ENCODE measurements at regions not wholly inside any gene's neighbourhood (a gene's known extent, or its start where the extent isn't known, plus 50 kb on each side); places are given as distances from the start of the nearest gene placed in this dataset.

DNA sequence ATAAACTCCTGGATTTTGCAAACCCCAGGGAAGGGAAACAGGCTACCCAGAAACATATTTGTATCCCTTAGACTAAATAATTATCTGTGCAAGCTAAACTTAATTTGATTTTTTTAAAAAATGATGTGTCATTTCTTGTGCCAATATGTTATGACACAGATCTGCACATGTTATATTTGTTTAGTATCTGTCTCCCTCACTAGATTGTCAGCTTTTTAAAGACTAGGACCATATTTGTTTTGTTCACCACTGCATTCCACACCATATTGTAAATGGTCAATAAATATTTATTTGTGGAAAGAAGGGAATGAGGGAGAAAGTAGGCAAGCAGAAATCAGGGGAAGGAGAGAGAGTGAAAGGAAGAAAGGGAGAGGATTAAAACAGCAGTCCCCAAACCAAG is 143.3 kb upstream of the TNPO1 start:
- Histone ChIP-seq H3K4me3 (no peak overlapping the region), H3K36me3 (no peaks in the 10 kb centered on the region), H3K27me3 (no peaks in the 10 kb centered on the region), H3K27ac (no peak overlapping the region), H3K4me1 (no peaks in the 10 kb centered on the region), H3K9me3 (no peaks in the 10 kb centered on the region)
- TF ChIP-seq POLR2A (IDR thresholded peaks at IDR 0.05), result no peak
- TF ChIP-seq, protein P1, sequence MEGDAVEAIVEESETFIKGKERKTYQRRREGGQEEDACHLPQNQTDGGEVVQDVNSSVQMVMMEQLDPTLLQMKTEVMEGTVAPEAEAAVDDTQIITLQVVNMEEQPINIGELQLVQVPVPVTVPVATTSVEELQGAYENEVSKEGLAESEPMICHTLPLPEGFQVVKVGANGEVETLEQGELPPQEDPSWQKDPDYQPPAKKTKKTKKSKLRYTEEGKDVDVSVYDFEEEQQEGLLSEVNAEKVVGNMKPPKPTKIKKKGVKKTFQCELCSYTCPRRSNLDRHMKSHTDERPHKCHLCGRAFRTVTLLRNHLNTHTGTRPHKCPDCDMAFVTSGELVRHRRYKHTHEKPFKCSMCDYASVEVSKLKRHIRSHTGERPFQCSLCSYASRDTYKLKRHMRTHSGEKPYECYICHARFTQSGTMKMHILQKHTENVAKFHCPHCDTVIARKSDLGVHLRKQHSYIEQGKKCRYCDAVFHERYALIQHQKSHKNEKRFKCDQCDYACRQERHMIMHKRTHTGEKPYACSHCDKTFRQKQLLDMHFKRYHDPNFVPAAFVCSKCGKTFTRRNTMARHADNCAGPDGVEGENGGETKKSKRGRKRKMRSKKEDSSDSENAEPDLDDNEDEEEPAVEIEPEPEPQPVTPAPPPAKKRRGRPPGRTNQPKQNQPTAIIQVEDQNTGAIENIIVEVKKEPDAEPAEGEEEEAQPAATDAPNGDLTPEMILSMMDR (IDR thresholded peaks at IDR 0.05), result no peak
- DNase-seq (ENCODE audit: low spot score in 2 of 2), result no peak

DNA sequence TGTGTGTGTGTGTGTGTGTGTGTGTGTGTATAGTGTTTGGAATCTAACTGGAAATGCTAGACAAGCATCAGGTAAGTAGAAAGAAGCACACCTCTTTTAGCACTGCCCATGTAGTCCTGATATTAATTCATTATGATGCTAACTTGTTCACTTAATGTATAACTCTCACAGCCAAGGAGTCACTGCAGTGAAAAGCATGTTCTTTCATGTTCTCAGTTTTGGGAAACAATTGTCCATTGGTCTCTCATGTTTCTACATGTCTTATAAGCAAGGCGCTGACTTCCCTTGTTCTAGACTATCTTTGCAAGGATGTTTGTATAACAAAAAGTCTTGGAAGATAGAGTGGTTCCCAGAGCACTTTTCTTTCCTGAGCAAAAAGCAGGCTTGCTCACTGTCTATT is 148.8 kb upstream of the TNPO1 start:
- Histone ChIP-seq H3K27ac (no peak overlapping the region), H3K4me1 (no peaks in the 10 kb centered on the region), H3K27me3 (no peaks in the 10 kb centered on the region), H3K36me3 (no peaks in the 10 kb centered on the region), H3K4me3 (no peak overlapping the region), H3K9me3 (no peaks in the 10 kb centered on the region)
- no peak for TF ChIP-seq POLR2A (IDR thresholded peaks at IDR 0.05)
- no peak for TF ChIP-seq EP300 (IDR thresholded peaks at IDR 0.05)
- TF ChIP-seq, protein P1 (IDR thresholded peaks at IDR 0.05), result no peak
- no peak for TF ChIP-seq POLR2AphosphoS5 (IDR thresholded peaks at IDR 0.05)
- DNase-seq (ENCODE audit: low spot score in 2 of 2), result no peak
- 71% methylated on average over 1 of the region's 1 CpG for WGBS

DNA sequence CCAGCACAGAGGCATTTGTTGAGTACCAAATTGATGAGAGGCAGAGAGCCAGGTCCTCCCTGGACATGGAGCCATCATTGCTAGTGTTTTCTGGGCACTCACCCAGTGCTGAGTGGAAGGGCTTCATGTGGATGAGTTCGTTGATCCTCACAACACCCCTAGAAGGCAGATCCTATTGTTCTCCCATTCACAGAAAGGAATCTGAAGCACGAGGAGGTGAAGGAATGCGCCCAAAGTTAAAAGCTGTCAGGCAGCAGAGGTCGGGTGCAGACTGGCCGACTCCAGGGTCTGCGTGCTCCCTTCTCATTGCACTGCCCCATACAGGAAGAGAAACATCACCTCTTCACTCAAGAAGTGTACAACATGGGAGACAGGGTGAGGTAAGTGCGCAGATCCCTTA is 153.5 kb upstream of the TNPO1 start:
- H3K27me3 ChIP-seq, result no peaks in the 10 kb centered on the region
- 75% methylated on average over 7 of the region's 7 CpGs for WGBS
- no peak overlapping the region for H3K4me3 ChIP-seq
- TF ChIP-seq, protein P1 (IDR thresholded peaks at IDR 0.05), result no peak
- no peak for TF ChIP-seq POLR2AphosphoS5 (IDR thresholded peaks at IDR 0.05)
- no peak for TF ChIP-seq POLR2A (IDR thresholded peaks at IDR 0.05)
- no peak for TF ChIP-seq EP300 (IDR thresholded peaks at IDR 0.05)
- DNase-seq (ENCODE audit: low spot score in 2 of 2), result no peak
- H3K36me3 ChIP-seq, result no peaks in the 10 kb centered on the region
- H3K9me3 ChIP-seq, result no peaks in the 10 kb centered on the region
- H3K27ac ChIP-seq, result no peak overlapping the region
- H3K4me1 ChIP-seq, result peaks cover 2% of the 10 kb centered on the region

DNA sequence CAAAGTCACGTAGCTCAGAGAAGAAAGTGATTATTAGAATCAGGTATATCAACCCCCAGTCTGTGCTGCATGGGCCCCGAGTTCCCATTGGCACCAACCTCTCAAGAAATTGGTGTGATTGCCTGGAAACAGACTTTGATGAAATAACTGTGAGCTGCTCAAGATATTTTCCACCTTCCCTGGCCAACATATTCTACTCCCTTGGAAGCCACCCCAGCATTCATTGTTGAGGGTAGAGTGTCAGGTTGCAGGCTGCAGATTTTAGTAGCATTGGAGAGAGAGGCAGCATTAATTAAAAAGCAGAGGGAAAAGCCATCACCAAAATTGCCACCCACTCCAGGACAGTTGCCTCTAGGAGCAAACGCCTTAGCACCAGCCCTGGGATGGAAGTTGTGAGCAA is 154.2 kb upstream of the TNPO1 start:
- Histone ChIP-seq H3K27me3 (no peaks in the 10 kb centered on the region), H3K36me3 (no peaks in the 10 kb centered on the region), H3K4me3 (no peak overlapping the region), H3K27ac (no peak overlapping the region), H3K9me3 (no peaks in the 10 kb centered on the region), H3K4me1 (peaks cover 2% of the 10 kb centered on the region)
- TF ChIP-seq EP300 (IDR thresholded peaks at IDR 0.05) (no peak), POLR2A (IDR thresholded peaks at IDR 0.05) (no peak), POLR2AphosphoS5 (IDR thresholded peaks at IDR 0.05) (no peak)
- TF ChIP-seq, protein P1 (IDR thresholded peaks at IDR 0.05), result no peak
- WGBS, result 79% methylated on average over 3 of the region's 3 CpGs
- DNase-seq (ENCODE audit: low spot score in 2 of 2), result no peak

DNA sequence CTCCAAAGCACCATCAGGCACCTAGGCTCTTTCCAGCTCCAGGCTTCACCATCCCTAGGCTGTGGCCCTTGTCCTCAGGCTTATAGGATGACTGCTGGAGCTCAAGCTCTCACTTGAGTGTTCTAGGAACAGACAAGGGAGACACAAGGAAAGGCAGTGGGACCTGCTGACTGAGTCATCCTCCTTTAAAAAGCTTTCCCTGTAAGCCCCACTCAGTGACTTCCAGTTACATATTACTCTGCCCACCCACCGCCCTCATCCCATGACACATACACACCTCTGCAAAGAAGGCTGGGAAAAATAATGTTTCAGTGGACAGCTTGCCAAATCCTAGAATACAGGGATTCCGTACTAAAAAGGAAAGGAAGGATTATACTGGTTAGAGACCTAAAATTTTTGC is 154.2 kb upstream of the ZNF366 start:
- 81% methylated on average over 2 of the region's 2 CpGs for WGBS
- Histone ChIP-seq H3K4me3 (no peak overlapping the region), H3K27me3 (no peaks in the 10 kb centered on the region), H3K36me3 (no peaks in the 10 kb centered on the region), H3K9me3 (no peaks in the 10 kb centered on the region), H3K27ac (no peak overlapping the region), H3K4me1 (peaks cover 2% of the 10 kb centered on the region)
- DNase-seq (ENCODE audit: low spot score in 2 of 2), result no peak
- TF ChIP-seq POLR2A (IDR thresholded peaks at IDR 0.05) (no peak), EP300 (IDR thresholded peaks at IDR 0.05) (no peak), POLR2AphosphoS5 (IDR thresholded peaks at IDR 0.05) (no peak)
- TF ChIP-seq, protein P1 (IDR thresholded peaks at IDR 0.05), result no peak

Data from suprapubic skin (tissue), 4 donors.